ENCODE measurements at regions not wholly inside any gene's neighbourhood (a gene's known extent, or its start where the extent isn't known, plus 50 kb on each side); places are given as distances from the start of the nearest gene placed in this dataset.
"Not testable (repeated sequence)": the region's sequence is repeated elsewhere in the genome, so short reads cannot be mapped to it uniquely, and the experiment has no call there.

DNA sequence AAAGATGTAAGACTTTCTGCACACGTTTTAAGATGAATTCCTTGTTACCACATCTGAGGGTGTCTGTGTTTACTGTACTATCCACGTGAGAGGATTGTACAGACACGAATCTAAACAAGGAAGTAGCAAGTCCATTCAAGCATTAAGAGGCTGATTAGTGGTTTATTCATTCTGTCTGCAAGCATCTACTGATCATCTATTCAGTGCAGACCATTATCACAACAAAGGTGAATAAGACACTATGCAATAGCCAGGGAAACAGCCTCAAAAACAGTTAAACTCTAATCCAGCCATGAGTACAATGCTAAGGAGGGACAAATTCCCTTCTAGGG is 111.6 kb upstream of the PZP start:
- BruUV-seq (replicated peaks), result no TSS peak
- DNase-seq (ENCODE audit: low read depth, low spot score) (no peak), ATAC-seq (no peak)
- H3K4me3 ChIP-seq (replicated peaks in 1 of 2; ENCODE audit: low read depth in 1 of 2, low read length in 2 of 2), result no peak overlapping the region
- H3K4me2 ChIP-seq (ENCODE audit: low read length), result no peak overlapping the region
- H3K9me3 ChIP-seq (ENCODE audit: control insufficient read depth in 1 of 2, insufficient read depth in 1 of 2, low read depth in 1 of 2, low read length in 2 of 2), result no peaks in the 10 kb centered on the region
- POLR2A ChIA-PET, result no interaction called here
- H3K27me3 ChIP-seq (ENCODE audit: insufficient read depth, low read length), result no peaks in the 10 kb centered on the region
- no peaks in the 10 kb centered on the region for H4K20me1 ChIP-seq (ENCODE audit: insufficient read depth)
- RAD21 ChIA-PET (ENCODE audit: low non-redundant PET in 1 of 2, low total read pairs in 2 of 2, uncharacterized antibody in 2 of 2, unreplicated experiment in 2 of 2), result no interaction called here
- H2AFZ ChIP-seq (ENCODE audit: low read depth, low read length, poor library complexity, severe bottlenecking), result no peak overlapping the region
- no peaks in the 10 kb centered on the region for H3K36me3 ChIP-seq (ENCODE audit: control insufficient read depth in 1 of 2, insufficient read depth in 2 of 2, low read length in 2 of 2)
- no peak overlapping the region for H3K27ac ChIP-seq (ENCODE audit: low read depth, low read length)
- no peaks in the 10 kb centered on the region for H3K4me1 ChIP-seq (ENCODE audit: control insufficient read depth in 1 of 2, insufficient read depth in 2 of 2, low read length in 2 of 2)
- CTCF ChIA-PET, result no interaction called here
- no peak overlapping the region for H3K9ac ChIP-seq (ENCODE audit: low read length)
- H3K79me2 ChIP-seq (ENCODE audit: insufficient read depth, low read length), result no peaks in the 10 kb centered on the region
- TF ChIP-seq SRF (IDR thresholded peaks at IDR 0.05; ENCODE audit: low read depth) (no peak), JUND (IDR thresholded peaks at IDR 0.05) (no peak), POLR2A (IDR thresholded peaks at IDR 0.05; ENCODE audit: borderline replicate concordance, extremely low read depth, insufficient read depth, insufficient read length) (no peak), RAD21 (IDR thresholded peaks at IDR 0.05; ENCODE audit: low read depth) (no peak), EZH2 (IDR thresholded peaks at IDR 0.05) (no peak)
- no peaks in the 10 kb centered on the region for H3K9me2 ChIP-seq (ENCODE audit: insufficient read depth)
- intact Hi-C loops (cut with micrococcal nuclease), result no loop called here

DNA sequence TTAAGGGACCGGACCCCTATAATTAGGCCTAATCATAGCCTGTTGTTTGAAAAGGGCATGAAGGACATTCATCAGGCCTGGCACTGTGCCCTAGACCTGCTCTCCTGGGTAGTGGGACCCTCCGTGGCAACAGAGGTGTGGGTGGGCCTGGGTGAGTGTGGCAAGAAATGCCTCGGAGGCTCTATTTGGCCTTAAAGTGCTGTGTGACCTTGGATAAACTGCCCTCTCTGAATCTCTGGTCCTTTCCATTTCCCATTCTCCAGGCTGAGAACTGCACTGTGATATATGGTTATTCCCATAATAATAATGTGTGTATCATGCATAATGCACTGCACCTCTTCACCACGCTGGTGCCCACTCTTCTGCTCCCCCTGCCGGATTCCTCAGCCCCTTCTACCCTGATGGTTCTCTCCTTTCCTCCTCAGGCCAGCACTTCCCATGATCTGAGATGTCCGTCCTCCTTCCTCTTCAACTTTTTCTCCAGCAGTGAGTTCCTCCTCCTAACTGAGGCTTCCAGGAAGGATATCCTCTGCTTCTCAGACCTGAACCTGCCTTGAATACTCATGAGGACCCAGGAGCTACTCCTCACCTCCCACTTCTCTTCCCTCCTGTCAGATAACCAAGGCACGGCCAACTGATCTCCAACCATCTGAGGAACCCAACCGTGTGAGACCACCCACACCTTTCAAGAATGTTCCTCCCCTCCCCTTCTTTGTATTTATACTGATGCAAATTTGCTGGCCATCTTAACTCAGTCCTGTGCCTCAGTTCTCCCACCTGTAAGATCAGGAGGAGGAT is 111.0 kb upstream of the PZP start:
- Histone ChIP-seq H3K27ac (ENCODE audit: low read depth, low read length) (no peak overlapping the region), H3K9me2 (ENCODE audit: insufficient read depth) (no peaks in the 10 kb centered on the region), H3K27me3 (ENCODE audit: insufficient read depth, low read length) (no peaks in the 10 kb centered on the region), H3K79me2 (ENCODE audit: insufficient read depth, low read length) (no peaks in the 10 kb centered on the region), H3K4me2 (ENCODE audit: low read length) (no peak overlapping the region), H3K9me3 (ENCODE audit: control insufficient read depth in 1 of 2, insufficient read depth in 1 of 2, low read depth in 1 of 2, low read length in 2 of 2) (no peaks in the 10 kb centered on the region), H2AFZ (ENCODE audit: low read depth, low read length, poor library complexity, severe bottlenecking) (no peak overlapping the region), H3K9ac (ENCODE audit: low read length) (no peak overlapping the region), H3K4me3 (replicated peaks in 1 of 2; ENCODE audit: low read depth in 1 of 2, low read length in 2 of 2) (no peak overlapping the region), H4K20me1 (ENCODE audit: insufficient read depth) (no peaks in the 10 kb centered on the region), H3K36me3 (ENCODE audit: control insufficient read depth in 1 of 2, insufficient read depth in 2 of 2, low read length in 2 of 2) (no peaks in the 10 kb centered on the region), H3K4me1 (ENCODE audit: control insufficient read depth in 1 of 2, insufficient read depth in 2 of 2, low read length in 2 of 2) (no peaks in the 10 kb centered on the region)
- ChIA-PET POLR2A (no interaction called here), CTCF (no interaction called here), RAD21 (ENCODE audit: low non-redundant PET in 1 of 2, low total read pairs in 2 of 2, uncharacterized antibody in 2 of 2, unreplicated experiment in 2 of 2) (no interaction called here)
- DNase-seq (ENCODE audit: low read depth, low spot score) (no peak), ATAC-seq (peak; percentile 68)
- BruUV-seq (replicated peaks), result no TSS peak
- intact Hi-C loops (cut with micrococcal nuclease), result no loop called here
- no peak for TF ChIP-seq ZNF274 (IDR thresholded peaks at IDR 0.05; ENCODE audit: low read depth, low read length)
- TF ChIP-seq, protein P1, sequence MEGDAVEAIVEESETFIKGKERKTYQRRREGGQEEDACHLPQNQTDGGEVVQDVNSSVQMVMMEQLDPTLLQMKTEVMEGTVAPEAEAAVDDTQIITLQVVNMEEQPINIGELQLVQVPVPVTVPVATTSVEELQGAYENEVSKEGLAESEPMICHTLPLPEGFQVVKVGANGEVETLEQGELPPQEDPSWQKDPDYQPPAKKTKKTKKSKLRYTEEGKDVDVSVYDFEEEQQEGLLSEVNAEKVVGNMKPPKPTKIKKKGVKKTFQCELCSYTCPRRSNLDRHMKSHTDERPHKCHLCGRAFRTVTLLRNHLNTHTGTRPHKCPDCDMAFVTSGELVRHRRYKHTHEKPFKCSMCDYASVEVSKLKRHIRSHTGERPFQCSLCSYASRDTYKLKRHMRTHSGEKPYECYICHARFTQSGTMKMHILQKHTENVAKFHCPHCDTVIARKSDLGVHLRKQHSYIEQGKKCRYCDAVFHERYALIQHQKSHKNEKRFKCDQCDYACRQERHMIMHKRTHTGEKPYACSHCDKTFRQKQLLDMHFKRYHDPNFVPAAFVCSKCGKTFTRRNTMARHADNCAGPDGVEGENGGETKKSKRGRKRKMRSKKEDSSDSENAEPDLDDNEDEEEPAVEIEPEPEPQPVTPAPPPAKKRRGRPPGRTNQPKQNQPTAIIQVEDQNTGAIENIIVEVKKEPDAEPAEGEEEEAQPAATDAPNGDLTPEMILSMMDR (IDR thresholded peaks at IDR 0.05 in 2 of 3, conservative IDR thresholded peaks at IDR 0.05 in 1 of 3; ENCODE audit: borderline replicate concordance in 1 of 3, insufficient read depth in 1 of 3, low read depth in 2 of 3, low read length in 2 of 3), result peak in 1 of 3 experiments; percentile 6; a peak in 1 of 6 replicates

DNA sequence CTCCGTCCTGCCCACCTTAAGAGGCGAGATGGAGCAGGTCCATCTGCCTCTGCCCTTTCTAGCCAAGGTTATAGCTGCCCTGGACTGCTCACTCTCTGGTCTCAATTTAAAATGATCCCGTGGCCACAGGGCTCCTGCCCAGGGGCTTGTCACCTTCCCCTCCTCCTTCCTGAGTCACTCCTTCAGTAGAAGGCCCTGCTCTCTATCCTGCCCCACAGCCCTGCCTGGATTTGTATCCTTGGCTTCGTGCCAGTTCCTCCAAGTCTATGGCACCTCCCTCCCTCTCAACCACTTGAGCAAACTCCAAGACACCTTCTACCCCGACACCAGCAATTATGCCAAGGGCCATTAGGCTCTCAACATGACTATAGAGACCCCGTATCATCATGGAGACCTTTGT is 105.3 kb upstream of the PZP start:
- H4K20me1 ChIP-seq (ENCODE audit: insufficient read depth); H3K4me2 ChIP-seq (ENCODE audit: low read length); H3K27me3 ChIP-seq (ENCODE audit: insufficient read depth, low read length); H3K27ac ChIP-seq (ENCODE audit: low read depth, low read length); H3K4me3 ChIP-seq (replicated peaks in 1 of 2; ENCODE audit: low read depth in 1 of 2, low read length in 2 of 2); RAD21 ChIA-PET (ENCODE audit: low non-redundant PET in 1 of 2, low total read pairs in 2 of 2, uncharacterized antibody in 2 of 2, unreplicated experiment in 2 of 2); H3K9me2 ChIP-seq (ENCODE audit: insufficient read depth); H3K9ac ChIP-seq (ENCODE audit: low read length); CTCF ChIA-PET; DNase-seq (ENCODE audit: low read depth, low spot score); H3K36me3 ChIP-seq (ENCODE audit: control insufficient read depth in 1 of 2, insufficient read depth in 2 of 2, low read length in 2 of 2); POLR2A ChIA-PET; H2AFZ ChIP-seq (ENCODE audit: low read depth, low read length, poor library complexity, severe bottlenecking); intact Hi-C loops (cut with micrococcal nuclease); H3K4me1 ChIP-seq (ENCODE audit: control insufficient read depth in 1 of 2, insufficient read depth in 2 of 2, low read length in 2 of 2); H3K79me2 ChIP-seq (ENCODE audit: insufficient read depth, low read length); H3K9me3 ChIP-seq (ENCODE audit: control insufficient read depth in 1 of 2, insufficient read depth in 1 of 2, low read depth in 1 of 2, low read length in 2 of 2); BruUV-seq (replicated peaks): not testable (repeated sequence)
- ATAC-seq, result peak; percentile 45; the same call in 1 of the 2 replicates

All from HCT116 (cell line).